ENCODE measurements at regions not wholly inside any gene's neighbourhood (a gene's known extent, or its start where the extent isn't known, plus 50 kb on each side); places are given as distances from the start of the nearest gene placed in this dataset.

DNA sequence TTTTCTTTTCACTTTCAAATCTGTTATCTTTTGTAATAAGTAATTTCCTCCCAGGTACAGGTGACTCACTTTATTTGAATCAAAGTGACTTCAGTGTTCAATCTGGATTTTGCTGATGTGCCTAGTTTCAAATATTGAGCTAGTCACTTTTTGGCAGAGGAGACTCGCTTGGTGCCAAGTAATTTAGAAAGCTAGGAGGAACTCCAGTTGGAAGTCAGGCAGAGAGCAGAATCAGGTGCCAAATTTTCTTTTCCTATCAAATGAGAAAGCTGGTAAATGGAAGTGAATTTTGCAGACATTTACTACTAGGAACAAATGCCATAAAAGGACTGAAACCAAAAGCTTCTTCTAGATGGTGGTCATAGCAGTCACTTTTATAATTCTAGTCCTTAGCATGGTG is 656.0 kb upstream of the KIF2B start:
- DNase-seq (ENCODE audit: low read depth) = no peak

- DNase-seq (ENCODE audit: low read depth) = no peak
Measured at GRCh38 chr17:53150101-53150698, 672.5 kb upstream of the KIF2B start.

DNA sequence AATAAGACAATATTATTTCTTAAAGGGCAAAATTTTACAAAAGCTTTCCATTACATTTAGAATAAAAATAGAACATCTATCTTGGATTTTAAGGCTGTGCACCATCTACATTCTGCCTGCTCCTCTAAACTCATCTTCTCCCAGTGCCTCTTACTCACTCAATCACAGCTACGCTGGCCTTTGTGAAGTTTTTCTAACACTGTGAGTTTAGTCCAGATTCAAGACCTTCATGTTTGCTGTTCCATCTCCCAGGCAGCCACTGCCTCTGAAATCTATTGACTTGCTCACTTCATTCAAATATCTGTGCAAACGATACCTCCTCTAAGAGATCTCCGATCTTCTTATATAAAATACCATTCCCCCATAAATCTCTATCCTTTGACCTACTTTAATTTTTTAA is 673.4 kb upstream of the KIF2B start:
- no peak for DNase-seq (ENCODE audit: low read depth)

DNA sequence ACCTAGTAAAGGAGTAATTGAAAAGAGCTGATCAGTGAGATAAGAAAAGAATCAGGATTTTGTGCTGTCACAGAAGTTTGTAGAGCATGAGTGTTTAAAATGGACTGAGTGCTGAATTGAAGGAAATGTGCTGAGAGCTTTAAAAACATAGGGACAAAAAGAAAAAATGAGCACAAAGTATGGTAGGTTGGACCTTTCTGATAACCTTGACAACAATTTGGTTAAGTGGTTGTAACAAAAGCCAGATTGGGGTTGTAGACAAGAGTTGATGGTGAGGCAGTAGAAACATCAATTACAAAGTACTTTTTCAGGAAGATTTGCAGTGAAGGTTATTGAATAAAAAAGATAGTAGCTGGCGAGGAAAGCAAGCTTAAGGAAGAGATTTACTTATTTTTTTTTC is 674.7 kb upstream of the KIF2B start:
- DNase-seq (ENCODE audit: low read depth) = no peak

DNA sequence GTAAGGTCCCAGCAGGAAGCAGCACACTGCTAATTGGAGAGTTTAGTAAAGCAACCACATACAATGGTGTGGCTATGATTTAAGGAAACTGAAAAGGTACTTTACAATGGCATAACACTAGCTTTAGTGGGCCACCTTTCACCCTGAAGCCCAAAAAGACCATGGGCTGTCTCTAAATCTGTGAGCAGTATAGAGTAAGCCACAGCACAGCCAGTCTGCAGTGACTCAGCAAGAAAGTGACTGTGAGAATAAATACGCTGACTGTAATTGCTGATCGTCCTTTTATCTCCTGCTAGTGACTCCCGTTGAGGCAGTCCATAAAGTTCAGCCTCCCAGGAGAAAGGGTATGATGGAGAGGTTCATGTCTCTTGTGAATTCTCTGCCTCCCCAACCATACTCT is 679.8 kb upstream of the KIF2B start:
- no peak for DNase-seq (ENCODE audit: low read depth)

- no peak for DNase-seq (ENCODE audit: low read depth)
Measured at GRCh38 chr17:53141731-53142130, 681.0 kb upstream of the KIF2B start.

DNA sequence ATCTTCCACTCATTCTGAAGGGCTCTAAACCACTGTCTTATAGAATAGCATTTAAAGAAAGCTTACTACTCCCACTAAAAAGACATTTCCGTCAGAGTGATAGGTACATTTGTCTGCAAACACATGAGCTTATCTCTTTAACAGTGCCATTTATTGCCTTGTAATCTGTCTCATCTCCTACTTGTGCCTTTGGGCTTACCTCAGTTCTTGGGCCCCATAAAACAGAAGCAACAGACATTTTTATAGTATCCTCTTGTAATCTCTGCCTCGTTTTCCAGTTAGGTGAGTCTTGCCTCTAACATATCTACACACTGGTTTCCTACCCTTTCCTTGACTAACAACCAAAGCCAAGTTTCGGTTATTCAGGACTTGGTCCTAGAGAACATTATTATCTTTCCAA is 681.4 kb upstream of the KIF2B start:
- DNase-seq (ENCODE audit: low read depth) = no peak

DNA sequence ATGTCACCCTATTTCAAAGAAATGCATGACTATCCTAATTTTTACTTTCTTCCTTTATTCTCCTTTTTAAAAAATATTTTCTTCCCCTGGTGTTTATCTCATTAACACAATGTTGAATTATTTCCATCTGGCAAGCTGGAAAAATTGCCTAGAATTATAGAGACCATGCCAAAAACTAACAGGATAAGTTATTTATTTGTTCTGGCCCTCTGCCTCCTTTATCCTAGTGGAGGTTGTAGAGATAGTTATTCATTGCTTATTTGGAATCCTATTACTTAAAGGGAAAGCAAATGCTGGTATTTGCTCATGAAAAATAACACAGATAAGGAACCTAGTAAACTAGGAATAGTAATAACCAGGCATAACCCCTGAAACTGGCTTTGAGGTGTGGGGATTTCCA is 684.9 kb upstream of the KIF2B start:
- no peak for DNase-seq (ENCODE audit: low read depth)

GRCh38 chr17:53135969-53136368 is 686.8 kb upstream of the KIF2B start:
- DNase-seq (ENCODE audit: low read depth) = no peak

GRCh38 chr17:53134548-53134947 is 688.2 kb upstream of the KIF2B start:
- DNase-seq (ENCODE audit: low read depth) = no peak

DNA sequence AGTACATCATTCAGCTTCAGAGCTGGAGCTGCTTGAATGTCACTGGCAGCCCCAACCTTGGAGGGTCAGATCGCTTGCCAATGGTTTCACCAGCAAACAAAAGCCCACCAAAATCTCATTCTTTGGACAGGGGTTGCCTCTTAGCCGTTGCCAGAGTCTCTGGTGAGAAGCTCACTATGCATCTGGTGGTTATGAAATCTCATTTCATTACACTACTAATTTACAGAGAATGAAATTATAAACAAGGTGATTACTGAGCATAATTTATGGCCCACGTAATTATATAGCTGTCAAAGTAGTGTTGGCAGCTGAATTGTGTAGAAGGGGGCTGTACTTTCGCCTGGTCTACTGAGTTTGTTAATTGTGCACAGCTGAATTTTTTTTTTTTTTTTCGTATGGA is 688.9 kb upstream of the KIF2B start:
- no peak for DNase-seq (ENCODE audit: low read depth)

GRCh38 chr17:53129863-53130262 is 692.9 kb upstream of the KIF2B start:
- no peak for DNase-seq (ENCODE audit: low read depth)

DNA sequence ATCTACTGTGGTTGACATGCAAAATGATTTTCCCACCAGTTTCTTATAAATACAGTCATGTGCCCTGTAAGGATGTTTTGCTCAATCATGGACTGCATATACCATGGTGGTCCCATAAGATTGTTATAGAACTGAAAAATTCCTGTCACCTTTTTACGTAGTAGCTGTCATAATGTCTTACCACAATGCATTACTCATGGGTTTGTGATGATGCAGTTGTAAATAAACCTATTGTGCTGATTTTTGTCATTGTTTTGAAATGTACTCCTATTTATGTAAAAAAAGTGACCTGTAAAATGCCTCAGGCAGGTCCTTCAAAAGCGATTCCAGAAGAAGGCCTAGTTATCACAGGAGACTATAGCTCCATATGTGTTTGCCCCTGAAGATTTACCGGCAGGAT is 695.4 kb upstream of the KIF2B start:
- no peak for DNase-seq (ENCODE audit: low read depth)

DNA sequence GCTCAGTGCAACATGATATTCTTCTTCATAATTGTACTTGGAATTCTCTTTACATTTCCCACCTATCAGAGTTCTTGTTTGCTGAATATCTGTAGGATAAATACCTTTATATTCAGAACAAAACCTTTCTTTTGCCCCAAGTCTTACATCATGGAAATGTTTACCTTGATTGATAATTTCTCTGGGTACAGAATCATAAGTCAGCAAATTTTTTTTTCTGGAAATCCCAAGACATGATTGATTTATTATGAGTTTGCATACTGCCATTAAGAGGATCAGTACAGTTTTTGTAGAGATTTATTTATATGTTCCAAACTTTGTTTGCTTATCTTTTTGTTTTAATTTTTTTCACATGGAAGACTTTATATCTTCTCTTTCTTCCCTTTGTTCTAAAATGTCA is 699.8 kb upstream of the KIF2B start:
- DNase-seq (ENCODE audit: low read depth) = no peak

DNA sequence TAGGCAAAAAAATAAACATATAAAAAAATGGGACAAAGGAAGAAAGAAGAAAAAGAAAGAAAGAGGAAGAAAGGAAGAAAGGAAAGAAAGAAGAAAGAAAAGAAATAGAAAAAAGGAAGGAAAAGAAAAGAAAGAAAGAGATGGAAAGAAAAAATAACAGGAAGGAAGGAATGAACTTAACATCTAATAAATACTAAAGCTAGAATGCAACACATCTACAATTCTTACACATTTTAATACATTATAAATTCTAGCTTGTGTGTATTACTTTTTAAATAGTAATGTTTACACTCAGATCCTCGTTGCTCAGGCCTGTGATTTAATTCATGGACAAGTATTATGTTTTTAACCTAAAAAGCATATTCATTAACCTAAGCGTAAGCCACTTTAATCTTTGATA is 703.0 kb upstream of the KIF2B start:
- no peak for DNase-seq (ENCODE audit: low read depth)

GRCh38 chr17:53118948-53119347 is 703.8 kb upstream of the KIF2B start:
- no peak for DNase-seq (ENCODE audit: low read depth)

GRCh38 chr17:53106886-53107285 is 715.8 kb upstream of the KIF2B start:
- DNase-seq (ENCODE audit: low read depth) = no peak

GRCh38 chr17:53101706-53102105 is 721.0 kb upstream of the KIF2B start:
- DNase-seq (ENCODE audit: low read depth) = no peak

DNA sequence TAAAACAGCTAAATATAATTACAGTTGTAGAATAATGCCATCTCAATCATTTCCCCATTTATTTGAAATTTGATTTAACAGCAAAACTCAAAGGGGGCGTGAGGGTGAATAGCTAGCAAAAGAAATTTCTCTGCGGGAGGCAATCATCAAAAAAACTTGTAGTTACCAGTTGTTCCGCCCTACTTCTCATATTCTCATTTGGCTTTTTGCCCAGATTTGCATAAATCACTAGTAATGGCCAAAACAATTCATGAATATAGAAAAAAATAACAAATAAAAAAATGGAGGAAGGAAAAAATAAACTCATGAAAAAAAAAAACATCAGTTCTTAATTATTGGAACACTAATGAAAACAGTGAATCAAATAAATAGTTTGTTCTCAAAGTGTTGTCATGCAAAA is 722.6 kb upstream of the KIF2B start:
- no peak for DNase-seq (ENCODE audit: low read depth)

DNA sequence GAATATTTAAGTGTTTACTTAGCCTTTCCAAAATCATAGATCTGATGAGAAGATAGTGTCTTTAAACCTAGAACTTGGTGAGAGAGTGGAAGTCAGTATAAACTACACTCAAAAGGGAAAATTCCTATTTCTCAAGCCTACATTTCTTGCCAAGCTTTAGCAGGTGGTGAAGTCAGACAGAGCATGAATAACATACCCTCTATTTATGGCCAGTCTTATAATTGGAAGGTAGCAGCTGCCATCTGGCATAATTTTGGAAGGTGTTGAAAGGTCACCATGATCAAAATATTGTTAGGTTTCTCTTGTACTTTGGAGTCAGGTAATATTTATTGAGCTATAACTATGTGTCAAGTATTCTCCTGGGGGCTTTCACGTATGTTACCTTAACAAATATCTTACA is 729.3 kb upstream of the KIF2B start:
- no peak for DNase-seq (ENCODE audit: low read depth)

DNA sequence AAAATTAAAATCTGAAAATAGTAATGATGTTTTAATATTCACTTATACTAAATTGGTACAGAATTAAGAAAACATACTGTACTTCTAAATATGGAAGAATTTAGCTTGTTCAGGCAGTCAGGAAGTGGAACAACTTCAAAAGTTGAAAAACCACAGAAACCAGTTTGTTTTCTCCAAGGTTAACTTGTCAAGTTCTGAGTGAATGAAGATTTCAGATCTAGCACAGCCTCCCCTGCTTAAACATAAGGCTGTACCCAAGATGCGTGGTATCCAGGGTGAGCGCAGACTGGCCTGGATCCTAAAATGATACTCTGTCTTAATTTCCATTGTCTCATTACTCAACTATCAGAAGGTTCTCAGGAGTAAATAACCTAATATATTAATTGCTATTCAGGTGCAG is 730.7 kb upstream of the KIF2B start:
- no peak for DNase-seq (ENCODE audit: low read depth)

DNA sequence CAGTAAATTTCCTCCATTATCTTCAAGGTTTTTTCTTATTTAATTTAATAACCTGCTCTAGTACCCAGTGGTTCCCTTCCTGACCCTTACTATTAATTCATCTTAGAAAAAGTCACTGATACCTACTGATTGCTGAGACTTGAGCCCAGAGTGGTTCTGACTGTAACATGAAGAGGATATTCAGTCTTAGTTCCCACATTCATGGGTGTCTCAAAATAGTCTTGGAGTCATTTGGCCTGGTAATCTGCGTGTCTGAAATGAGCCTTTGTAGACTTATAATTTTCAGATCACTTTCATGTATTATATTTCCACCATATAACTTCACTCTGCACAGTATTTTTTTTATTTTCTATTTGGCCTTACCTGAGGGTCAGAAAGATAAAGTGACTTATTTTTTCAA is 732.0 kb upstream of the KIF2B start:
- no peak for DNase-seq (ENCODE audit: low read depth)

DNA sequence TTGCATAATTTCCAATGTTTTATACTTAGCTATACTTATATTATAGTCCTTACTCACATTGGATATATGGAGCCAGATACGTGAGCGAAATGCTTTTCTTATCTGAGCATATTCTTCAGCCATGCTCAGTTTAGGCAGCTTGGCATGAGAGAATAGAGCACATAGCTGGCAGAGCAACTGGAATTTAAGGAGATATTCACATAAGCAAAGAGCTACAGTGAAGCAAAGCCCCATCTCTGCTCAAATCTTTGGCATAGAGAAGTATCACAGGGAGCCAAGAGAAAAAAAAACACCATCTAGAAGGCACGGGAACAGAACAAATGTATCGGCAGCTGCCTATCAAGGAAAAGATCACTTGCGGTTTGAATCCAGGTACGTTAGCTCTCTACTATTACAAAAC is 734.2 kb upstream of the KIF2B start:
- DNase-seq (ENCODE audit: low read depth) = no peak

DNA sequence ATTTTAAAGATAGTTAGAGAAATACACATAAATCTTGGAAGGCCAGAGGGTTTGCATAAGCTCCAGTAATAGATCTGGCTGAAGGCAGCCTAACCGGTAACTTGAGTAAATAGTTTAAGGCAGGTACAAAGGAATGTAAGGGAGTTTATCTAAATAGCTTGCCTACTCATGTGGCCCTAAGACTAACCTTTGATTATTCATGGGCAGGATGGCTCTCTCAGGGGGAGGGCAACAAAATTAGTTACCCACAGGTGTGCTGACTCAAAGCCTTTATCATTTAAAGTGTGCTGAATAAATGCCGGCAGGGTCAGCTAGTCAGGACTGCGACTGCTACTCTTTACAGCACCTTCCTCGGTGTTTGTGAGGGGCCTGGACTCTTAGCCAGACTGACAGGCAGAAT is 761.3 kb upstream of the KIF2B start:
- DNase-seq (ENCODE audit: low read depth) = no peak

DNA sequence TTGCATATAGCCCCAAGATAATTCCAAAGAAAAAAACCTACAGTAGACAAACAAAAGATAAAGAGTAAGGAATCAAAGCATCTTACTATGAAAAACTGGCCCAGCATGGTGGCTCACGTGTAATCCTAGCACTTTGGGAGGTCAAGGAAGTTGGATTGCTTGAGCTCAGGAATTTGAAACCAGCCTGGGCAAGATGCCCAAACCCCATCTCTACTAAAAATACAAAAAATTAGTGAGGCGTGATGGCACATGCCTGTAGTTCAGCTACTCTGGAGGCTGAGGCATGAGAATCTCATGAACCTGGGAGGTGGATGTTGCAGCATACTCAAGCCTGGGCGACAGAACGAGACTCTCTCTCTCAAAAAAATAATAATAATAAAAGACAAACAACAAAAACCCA is 764.7 kb upstream of the KIF2B start:
- DNase-seq (ENCODE audit: low read depth) = no peak

All from HS-5 (cell line).